ENCODE measurements at regions not wholly inside any gene's neighbourhood (a gene's known extent, or its start where the extent isn't known, plus 50 kb on each side); places are given as distances from the start of the nearest gene placed in this dataset.

DNA sequence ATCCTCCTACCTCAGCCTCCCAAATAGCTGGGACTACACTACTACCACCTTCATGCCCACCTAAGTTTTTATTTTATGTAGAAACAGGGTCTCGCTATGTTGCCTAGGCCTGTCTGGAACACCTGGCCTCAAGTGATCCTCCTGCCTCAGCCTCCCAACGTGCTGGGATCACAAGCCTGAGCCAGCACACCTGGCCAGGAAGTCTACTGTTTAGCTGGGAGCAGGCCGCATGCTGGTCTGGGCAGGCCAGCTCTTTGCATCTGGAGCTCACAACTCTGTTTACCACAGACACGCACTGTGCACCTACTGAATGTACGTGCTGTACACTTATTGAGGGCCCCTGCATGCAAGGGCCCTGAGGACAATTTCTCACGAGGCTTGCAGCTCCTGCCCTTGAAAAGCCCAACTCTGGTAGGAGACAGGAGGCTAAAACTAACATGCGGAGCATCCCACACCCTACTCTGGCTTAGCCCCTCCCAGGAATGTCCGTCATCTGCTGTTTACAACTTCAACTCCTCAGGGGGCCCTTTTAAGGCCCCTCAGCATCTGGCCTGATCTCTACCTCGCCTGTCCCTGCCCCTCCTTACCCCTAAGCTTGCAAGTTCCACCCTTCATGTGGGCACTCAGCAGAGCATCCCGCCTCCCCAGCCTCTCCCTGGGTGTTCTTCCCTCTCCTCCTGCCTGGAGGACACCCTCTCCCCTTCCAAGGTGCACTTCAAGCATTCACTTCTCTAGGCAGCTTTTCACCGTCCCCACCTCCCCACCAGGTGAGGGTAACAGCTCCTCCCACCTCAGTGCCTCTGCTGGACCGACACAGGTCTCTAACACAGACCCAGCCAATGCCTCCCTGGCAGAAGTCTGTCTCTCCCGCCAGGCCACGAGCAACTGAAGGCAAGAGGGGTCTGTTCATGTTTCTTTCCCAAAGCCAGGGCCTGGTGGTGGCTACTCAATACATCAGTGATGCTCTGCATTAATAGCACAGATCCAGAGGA, 114.2 kb upstream of the UQCRFS1 start:
- Histone ChIP-seq H3K27ac (no peak overlapping the region), H3K4me2 (no peak overlapping the region), H3K4me3 (no peak overlapping the region), H3K9me3 (peaks cover 8% of the 10 kb centered on the region), H3K4me1 (no peaks in the 10 kb centered on the region)
- no peak for ATAC-seq
- DNase-seq (ENCODE audit: low read depth in 1 of 2, low spot score in 1 of 2): no peak
- ChIA-PET POLR2A (no interaction called here), CTCF (interaction anchor here (1.3 to 2.0 kb wide), 2 partner anchors 12 to 15 kb away, joined by 4 read pairs; no protein-coding TSS in a partner anchor)
- TF ChIP-seq HEYL (CRISPR knock-in tag; IDR thresholded peaks at IDR 0.05): no peak
- TF ChIP-seq CBX8 (IDR thresholded peaks at IDR 0.05): no peak
- TF ChIP-seq ZNF302 (CRISPR knock-in tag; IDR thresholded peaks at IDR 0.05): no peak
- TF ChIP-seq, protein P1, sequence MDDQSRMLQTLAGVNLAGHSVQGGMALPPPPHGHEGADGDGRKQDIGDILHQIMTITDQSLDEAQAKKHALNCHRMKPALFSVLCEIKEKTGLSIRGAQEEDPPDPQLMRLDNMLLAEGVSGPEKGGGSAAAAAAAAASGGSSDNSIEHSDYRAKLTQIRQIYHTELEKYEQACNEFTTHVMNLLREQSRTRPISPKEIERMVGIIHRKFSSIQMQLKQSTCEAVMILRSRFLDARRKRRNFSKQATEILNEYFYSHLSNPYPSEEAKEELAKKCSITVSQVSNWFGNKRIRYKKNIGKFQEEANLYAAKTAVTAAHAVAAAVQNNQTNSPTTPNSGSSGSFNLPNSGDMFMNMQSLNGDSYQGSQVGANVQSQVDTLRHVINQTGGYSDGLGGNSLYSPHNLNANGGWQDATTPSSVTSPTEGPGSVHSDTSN (IDR thresholded peaks at IDR 0.05): no peak
- no peak for TF ChIP-seq CHD2 (IDR thresholded peaks at IDR 0.05; ENCODE audit: low read length, partially characterized antibody)
- TF ChIP-seq, protein P2, sequence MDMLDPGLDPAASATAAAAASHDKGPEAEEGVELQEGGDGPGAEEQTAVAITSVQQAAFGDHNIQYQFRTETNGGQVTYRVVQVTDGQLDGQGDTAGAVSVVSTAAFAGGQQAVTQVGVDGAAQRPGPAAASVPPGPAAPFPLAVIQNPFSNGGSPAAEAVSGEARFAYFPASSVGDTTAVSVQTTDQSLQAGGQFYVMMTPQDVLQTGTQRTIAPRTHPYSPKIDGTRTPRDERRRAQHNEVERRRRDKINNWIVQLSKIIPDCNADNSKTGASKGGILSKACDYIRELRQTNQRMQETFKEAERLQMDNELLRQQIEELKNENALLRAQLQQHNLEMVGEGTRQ (IDR thresholded peaks at IDR 0.05): no peak
- no peak for FAIRE-seq
- 20% methylated on average over 14 of the region's 14 CpGs for WGBS (ENCODE audit: missing lambda C conversion rate)

DNA sequence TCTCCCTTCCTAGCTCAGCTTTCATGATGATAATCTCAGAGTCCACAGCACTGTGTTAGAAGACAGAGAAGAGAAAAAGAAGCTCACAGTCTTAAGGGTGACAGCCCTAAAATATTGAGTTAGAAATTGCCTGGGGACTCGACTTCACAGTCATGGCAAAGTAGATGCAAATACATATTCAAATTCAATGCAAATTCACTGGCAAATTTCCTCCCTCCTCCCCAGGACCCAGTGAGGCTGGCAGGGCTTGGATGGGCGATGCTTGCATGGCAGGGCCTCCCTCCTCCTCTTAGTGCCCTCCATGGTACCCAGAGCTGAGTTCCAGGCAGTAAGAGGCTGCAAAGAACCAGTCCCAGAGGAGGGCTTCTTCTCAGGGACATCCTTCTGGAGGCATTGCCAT, 115.6 kb upstream of the UQCRFS1 start:
- WGBS (ENCODE audit: missing lambda C conversion rate): 3% methylated on average over 2 of the region's 2 CpGs
- TF ChIP-seq, protein P3, sequence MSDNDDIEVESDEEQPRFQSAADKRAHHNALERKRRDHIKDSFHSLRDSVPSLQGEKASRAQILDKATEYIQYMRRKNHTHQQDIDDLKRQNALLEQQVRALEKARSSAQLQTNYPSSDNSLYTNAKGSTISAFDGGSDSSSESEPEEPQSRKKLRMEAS (IDR thresholded peaks at IDR 0.05): no peak
- no peak for TF ChIP-seq EHMT2 (IDR thresholded peaks at IDR 0.05; ENCODE audit: low read depth)
- TF ChIP-seq, protein P4, sequence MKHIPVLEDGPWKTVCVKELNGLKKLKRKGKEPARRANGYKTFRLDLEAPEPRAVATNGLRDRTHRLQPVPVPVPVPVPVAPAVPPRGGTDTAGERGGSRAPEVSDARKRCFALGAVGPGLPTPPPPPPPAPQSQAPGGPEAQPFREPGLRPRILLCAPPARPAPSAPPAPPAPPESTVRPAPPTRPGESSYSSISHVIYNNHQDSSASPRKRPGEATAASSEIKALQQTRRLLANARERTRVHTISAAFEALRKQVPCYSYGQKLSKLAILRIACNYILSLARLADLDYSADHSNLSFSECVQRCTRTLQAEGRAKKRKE (CRISPR knock-in tag; IDR thresholded peaks at IDR 0.05; ENCODE audit: low read depth): no peak
- TF ChIP-seq SREBF2 (IDR thresholded peaks at IDR 0.05): no peak
- TF ChIP-seq EP300 (IDR thresholded peaks at IDR 0.05): no peak
- TF ChIP-seq, protein P5, sequence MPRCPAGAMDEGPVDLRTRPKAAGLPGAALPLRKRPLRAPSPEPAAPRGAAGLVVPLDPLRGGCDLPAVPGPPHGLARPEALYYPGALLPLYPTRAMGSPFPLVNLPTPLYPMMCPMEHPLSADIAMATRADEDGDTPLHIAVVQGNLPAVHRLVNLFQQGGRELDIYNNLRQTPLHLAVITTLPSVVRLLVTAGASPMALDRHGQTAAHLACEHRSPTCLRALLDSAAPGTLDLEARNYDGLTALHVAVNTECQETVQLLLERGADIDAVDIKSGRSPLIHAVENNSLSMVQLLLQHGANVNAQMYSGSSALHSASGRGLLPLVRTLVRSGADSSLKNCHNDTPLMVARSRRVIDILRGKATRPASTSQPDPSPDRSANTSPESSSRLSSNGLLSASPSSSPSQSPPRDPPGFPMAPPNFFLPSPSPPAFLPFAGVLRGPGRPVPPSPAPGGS (IDR thresholded peaks at IDR 0.05): no peak
- TF ChIP-seq ESRRA (IDR thresholded peaks at IDR 0.05; ENCODE audit: borderline replicate concordance, low read length): no peak
- TF ChIP-seq, protein P6, sequence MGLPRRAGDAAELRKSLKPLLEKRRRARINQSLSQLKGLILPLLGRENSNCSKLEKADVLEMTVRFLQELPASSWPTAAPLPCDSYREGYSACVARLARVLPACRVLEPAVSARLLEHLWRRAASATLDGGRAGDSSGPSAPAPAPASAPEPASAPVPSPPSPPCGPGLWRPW (IDR thresholded peaks at IDR 0.05): no peak
- TF ChIP-seq CHD4 (IDR thresholded peaks at IDR 0.05; ENCODE audit: borderline replicate concordance): no peak
- TF ChIP-seq, protein P2 (IDR thresholded peaks at IDR 0.05): no peak
- TF ChIP-seq, protein P7, sequence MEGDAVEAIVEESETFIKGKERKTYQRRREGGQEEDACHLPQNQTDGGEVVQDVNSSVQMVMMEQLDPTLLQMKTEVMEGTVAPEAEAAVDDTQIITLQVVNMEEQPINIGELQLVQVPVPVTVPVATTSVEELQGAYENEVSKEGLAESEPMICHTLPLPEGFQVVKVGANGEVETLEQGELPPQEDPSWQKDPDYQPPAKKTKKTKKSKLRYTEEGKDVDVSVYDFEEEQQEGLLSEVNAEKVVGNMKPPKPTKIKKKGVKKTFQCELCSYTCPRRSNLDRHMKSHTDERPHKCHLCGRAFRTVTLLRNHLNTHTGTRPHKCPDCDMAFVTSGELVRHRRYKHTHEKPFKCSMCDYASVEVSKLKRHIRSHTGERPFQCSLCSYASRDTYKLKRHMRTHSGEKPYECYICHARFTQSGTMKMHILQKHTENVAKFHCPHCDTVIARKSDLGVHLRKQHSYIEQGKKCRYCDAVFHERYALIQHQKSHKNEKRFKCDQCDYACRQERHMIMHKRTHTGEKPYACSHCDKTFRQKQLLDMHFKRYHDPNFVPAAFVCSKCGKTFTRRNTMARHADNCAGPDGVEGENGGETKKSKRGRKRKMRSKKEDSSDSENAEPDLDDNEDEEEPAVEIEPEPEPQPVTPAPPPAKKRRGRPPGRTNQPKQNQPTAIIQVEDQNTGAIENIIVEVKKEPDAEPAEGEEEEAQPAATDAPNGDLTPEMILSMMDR (IDR thresholded peaks at IDR 0.05): no peak
- TF ChIP-seq RCOR1 (IDR thresholded peaks at IDR 0.05; ENCODE audit: low read depth, low read length): no peak
- TF ChIP-seq KDM5A (IDR thresholded peaks at IDR 0.05): no peak
- no peak for TF ChIP-seq JUNB (IDR thresholded peaks at IDR 0.05)
- Histone ChIP-seq H3K9me3 (peaks cover 8% of the 10 kb centered on the region), H3K4me3 (no peak overlapping the region), H3K4me1 (no peaks in the 10 kb centered on the region), H3K4me2 (no peak overlapping the region), H3K27ac (no peak overlapping the region)
- ChIA-PET CTCF (interaction anchor here (0.5 kb wide), 1 partner anchor 14 kb away, joined by 4 read pairs; no protein-coding TSS in a partner anchor), POLR2A (no interaction called here)
- DNase-seq (ENCODE audit: low read depth in 1 of 2, low spot score in 1 of 2): no peak
- no peak for ATAC-seq
- FAIRE-seq: no peak

Data from A549 (cell line).